Renal pelvis (tissue), 1 donor: ENCODE measurements at regions not wholly inside any gene's neighbourhood (a gene's known extent, or its start where the extent isn't known, plus 50 kb on each side); places are given as distances from the start of the nearest gene placed in this dataset.
"Not testable (repeated sequence)": the region's sequence is repeated elsewhere in the genome, so short reads cannot be mapped to it uniquely, and the experiment has no call there.

ENCODE experiments used
- DNase-seq: peaks from one replicate; pipeline ENCODE4 v3.0.0-alpha.2; 2013

GRCh38 chr3:20250314-20250713 lies 64.3 kb upstream of the SGO1 start:
- DNase-seq = no peak

- no peak for DNase-seq
Measured at GRCh38 chr3:20246662-20247061, 60.7 kb upstream of the SGO1 start.

GRCh38 chr3:20245781-20246180 lies 59.8 kb upstream of the SGO1 start:
- DNase-seq = no peak

- no peak for DNase-seq
Measured at GRCh38 chr3:20240154-20240883, 54.3 kb upstream of the SGO1 start.

DNA sequence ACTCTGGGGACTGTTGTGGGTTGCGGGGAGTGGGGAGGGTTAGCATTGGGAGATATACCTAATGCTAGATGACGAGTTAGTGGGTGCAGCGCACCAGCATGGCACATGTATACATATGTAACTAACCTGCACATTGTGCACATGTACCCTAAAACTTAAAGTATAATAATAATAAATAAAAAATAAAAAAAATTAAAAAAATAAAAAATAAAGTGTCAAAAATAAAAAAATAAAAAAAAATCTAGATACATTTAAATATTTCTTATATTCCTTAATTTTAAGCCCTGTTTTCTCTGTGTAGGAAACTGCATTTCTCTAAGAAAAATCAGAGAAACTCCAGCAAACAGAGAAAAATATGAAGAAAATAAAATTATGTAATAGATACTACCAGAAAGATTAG lies 52.2 kb upstream of the SGO1 start:
- DNase-seq = not testable (repeated sequence)

DNA sequence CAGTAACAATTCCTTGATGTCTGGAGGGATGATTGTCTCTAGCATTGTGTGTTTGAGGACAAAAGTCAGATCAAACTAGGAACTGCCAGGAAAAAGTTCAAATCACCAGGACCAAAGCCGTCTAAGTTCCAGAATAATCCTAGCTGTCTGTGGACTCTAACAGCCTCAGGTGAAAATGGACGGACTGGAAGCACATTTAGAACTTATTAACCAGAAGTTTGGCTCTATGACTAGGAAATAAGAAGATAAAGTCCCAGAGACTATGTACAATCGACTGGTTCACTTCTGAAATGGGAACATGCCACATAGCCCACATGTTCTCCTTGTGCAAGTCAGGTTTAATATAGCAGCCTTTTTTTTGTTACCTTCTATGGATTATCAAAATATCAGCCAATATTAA lies 50.6 kb upstream of the SGO1 start:
- no peak for DNase-seq
